Inflammatory macrophage treated with lipopolysaccharide for 4 hours (primary cell): ENCODE measurements at regions not wholly inside any gene's neighbourhood (a gene's known extent, or its start where the extent isn't known, plus 50 kb on each side); places are given as distances from the start of the nearest gene placed in this dataset.
A peak's percentile ranks its signal among the peaks of the same experiment; 100 is the strongest.

Experiments used
- DNase-seq: peaks from one replicate; pipeline ENCODE4 v3.0.0-alpha.2; 2020

DNA sequence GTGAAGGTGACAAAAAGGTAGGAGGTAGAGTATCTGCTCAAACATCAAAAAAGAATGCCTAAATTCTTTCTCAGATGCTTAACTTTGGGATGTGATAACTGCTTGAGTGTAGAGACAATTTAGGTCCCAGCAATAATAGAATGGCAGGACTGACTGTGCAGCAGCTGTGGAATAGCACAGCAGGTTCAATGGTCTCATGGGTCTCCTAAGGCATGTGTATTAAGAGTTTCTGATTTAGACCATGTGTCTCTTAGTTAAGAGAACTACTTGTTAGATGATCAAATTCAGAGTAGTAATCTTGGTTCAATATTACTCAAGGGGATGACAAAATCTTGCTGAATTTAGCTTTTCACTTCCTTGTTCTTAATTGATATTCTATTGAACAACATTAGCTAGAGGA lies 72.0 kb downstream of the ALX1 start:
- no peak for DNase-seq

DNA sequence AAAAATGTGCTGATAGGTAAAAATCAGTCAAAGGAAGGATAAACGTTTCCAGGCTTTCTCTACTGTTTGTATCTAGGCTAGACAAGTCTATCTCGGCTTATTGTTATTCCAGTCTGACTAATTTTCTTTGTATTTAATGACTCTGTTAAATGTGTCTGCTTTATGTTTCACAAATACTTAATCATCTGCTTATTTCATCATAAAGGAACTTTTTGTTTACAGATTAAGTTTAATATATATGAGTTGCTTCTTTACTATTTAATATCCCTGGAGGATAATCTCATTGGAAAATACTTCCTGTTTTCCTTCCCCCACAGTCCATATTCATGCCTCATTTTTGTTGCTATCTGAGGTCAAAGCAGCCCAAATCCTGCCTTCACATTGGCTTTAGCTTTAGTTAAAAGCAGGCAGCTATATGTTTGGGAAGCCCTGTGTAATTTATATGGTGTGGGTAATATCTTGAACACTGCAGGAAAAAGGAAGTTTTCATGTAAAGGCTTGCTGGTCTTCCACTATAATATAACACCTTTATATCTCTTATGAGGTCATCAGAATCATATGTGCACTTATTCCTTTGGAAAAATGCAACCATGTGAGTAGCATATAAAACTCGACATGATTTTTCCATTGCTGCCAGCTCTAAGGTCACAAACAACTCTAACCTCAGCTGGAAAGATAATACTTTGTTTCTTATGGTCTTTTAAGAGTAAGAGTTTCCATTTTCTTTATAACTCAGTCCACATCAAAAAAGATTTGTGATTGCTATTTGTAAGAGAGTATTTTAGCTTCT lies 76.8 kb downstream of the ALX1 start:
- DNase-seq, result no peak

DNA sequence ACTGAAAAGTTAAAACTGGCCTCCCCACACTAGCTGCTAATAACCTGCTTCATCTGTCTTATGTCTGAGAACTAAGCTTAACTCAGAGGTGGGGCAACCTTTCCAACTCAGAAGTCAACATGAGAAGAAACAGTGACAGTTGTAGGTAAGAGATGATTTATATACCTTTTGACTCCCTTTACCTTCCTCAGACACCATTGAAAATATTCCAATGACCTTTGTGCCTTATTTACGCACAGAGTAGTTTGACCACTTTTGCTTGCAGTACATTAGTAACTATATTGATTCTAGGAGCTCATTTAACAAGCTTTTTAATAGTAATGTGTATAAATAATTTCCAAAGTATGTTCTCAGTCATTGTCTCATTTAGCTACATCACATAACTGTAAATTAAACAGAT lies 77.6 kb downstream of the ALX1 start:
- DNase-seq, result no peak

DNA sequence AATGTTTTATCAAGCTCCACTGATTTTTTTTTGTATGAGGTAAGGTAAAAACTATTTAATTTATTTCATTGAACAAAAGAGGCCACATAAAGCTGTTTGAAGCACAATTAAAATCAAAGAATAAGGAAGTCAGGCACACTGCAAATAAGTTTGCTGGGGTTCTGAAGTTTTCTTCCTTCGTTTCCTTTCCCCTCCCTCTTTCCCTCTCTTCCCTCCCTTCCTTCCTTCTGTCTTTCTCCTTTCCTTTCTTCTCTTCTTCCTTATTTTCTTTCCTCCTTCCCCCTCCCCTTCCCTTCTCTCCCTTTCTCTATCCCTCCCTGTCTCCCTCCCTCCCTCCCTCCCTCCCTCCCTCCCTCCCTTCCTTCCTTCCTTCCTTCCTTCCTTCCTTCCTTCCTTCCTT lies 78.7 kb downstream of the ALX1 start:
- no peak for DNase-seq

DNA sequence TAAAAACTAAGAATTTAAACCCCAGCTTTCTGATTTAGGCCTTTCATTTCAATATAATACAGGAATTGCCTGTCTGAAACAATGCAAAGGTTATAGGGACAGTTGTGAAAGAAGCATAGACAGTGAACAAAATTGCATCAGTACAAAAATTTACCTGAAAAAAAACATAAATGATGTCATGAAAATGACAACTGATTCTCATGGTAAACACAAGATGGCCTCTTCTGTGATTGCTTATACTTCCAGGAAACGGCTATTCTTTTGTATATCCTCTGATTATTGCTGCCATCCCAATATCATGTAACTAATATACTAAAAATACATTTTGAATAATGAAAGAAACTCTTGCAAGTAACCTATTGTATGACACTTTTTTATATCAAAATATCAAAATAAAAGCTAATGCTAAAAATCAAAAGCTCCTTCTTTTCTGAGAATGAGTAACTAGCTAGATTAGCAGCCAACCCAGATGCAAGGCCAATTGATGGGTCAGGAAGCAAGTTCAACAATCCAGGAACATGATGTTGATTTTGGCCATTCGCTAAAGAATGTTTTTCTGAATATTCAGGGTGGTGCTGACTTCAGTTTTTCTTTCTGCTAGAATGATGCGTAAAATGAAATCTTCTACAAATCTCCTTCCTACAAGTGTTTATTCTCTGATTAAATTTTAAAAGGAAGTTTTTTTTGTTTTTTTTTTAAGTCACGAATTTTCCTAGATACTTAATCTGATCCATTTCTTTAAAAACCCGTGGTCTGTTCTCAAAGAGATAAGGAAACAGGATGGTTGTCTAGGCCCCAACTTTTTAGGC lies 83.6 kb downstream of the ALX1 start:
- DNase-seq, result no peak

DNA sequence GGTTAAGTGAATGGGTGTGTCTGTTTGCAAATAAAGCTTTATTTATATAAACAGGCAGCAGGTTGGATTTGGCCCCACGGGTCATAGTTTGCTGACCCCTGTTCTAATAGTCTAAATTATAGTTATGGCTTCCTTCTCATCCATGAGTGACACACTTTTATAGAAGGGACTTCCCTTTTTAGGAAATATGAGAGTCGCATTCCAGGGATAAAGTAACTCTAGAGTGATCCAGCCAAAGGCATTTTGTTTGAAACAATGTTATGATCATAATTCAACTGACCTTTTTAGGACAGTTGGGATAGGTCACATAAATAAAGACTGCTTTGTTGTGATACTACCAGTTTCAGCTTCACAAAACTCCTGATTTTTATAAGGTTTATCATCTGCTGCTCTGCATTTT lies 87.9 kb downstream of the ALX1 start:
- DNase-seq, result no peak

DNA sequence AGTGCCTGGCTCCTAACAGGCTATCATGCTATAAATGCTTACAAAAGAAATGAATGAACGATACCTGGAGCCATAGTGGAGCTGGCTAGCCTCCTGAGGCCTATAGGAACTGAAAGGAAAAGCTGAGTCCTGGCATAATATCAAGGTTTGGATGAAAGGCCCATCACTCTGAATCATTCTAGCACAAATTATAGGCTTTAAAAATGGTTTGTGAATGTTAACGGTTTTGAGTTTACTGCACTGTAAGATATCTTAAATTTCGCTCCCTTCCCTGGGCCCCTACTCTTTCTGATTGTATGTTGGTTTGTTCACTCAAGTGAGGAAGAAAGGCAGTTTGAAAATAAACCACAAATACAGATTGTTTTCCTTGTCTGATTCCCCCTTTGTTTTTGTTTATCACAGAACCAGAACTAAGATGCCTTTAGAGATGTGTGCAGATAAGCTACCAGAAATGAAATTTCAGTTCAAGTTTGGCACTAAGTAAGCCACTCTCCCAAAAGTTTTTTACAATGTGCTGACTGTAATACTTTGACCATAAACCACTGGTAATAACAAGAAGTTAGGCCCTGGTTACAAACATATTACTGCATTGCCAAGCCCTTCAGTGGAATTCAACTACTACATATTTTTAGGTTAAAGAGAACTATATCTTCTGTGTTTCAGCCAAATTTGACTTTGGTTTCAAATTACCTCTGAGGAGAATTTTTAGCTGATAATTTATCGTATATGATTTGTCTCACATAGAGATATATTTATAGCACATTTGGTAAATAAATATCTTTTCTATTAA lies 89.5 kb downstream of the ALX1 start:
- DNase-seq, result no peak

DNA sequence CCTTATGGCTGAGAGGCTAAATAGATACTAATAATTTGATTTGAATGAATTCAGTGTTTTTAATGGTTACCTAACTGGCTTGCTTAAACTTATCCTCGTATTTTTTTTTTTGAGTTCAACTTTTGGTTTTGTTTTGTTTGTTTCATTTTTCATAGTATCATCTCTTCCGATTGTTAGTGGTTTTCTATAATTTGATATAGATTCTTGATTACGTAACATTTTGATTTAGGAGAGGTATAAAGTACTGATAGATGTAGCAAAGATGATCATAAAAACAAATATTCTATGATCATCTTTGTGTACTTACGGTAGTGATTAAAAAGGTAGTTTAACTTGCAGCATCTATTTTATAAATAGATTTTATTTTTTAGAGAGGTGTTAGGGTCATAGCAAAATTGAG lies 93.0 kb downstream of the ALX1 start:
- no peak for DNase-seq

DNA sequence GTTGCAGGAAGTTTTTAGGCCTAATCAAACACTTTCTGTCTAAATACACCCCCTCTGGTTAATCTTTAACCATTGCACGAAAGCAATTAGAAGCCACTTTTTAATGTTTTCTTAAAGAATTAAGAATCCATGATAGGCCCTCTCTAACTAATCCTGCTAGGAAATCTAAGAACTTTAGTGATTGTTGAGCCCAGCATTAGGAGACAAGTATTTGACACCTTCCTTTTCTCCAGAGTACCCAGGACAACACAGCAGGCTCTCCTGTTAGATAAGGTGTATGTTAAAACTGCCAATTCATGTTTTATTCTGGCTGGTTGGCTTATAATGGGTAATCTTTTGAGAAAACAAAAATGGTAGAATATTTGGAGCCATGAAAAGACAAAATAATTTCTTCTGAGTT lies 95.0 kb downstream of the ALX1 start:
- no peak for DNase-seq

DNA sequence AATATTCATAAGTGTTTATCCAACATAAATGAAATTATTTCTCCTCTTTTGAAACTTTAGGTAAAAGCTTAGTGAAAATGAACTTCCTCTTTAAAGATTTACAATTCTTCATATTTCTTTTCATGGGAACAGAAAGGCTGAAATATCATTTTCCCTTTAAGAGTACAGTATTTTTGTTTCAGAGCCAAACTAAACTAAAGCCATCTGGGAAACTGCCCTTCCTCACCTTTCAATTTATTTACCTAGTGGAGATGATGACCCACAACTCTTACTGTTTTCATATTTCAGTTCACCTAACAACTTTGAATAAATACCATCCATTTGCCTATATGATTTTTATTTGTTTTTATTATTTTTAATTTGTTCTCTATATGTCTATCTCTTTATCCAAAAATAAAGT lies 105.4 kb downstream of the ALX1 start:
- DNase-seq, result no peak

DNA sequence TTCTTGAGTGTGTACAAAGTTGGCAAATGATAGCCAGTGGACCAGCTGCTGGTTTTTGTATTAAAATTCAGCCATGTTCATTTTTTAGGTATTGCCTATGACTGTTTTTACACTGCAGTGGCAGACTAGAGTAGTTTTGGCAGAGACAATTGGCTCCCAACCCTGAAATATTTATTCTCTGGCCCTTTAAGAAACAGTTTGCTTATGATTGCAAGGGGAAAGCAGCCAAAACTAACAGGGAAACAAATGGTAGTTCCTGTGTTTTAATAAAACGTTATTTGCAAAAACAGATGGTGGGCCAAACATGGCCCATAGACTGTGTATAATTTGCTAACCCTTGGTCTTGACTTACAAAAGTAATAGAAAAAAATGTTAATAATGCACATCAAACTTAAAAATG lies 110.2 kb downstream of the ALX1 start:
- no peak for DNase-seq

DNA sequence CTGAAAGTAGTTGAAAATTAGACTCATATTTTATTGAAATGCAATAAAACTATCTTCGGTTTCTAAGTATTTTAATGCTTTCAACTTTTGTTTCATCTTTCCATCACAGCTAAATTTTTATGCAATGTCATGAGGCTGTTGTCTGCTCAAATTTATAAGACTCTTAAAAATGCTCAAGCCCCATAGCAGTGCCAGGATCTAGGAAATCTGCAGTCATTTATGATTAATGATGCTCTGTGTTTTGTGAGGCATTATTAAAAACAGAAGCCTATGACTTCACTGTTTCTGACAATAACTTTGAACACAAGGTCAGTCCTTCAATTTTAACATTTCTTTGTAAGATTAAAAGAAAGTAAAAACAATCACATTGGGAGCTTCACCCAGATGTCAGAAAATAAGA lies 112.5 kb downstream of the ALX1 start:
- DNase-seq, result no peak

DNA sequence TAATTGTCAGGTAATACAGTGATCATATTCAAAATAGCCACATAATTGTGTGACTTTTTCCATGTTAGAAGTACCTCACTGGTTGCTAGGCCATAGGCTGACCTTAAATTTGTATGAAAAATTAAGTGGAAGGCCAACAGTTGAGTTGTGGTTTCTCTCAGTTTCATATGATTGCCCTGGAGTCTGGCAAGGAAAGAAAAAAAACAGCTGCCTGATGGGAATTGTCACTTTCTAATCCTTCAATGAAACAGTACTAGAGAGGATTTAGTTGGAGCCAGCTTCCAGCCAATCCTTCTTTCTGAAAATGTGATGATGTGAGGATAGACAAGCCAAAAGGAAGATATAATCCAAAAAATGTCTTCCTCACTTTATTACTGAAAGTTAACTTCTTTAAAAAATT lies 113.6 kb downstream of the ALX1 start:
- DNase-seq, result no peak

DNA sequence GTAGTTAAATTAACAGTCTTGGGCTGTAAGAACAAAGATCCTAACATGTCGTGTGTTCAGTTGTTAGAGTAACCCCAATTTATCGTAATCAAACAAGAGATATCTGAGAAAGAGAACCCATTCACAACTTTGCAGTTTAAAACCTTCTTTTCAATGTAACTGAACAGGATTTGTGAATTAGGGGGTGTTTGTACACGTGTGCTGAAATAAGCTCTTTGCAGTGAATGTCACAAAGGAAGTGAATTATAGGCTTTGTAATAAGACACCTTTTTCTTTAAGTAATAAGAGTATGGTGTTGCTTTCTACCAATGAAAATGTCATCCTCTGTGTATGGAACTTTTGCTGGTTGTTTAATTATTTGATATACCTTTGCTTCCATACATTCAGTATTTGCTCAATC lies 114.0 kb downstream of the ALX1 start:
- no peak for DNase-seq

DNA sequence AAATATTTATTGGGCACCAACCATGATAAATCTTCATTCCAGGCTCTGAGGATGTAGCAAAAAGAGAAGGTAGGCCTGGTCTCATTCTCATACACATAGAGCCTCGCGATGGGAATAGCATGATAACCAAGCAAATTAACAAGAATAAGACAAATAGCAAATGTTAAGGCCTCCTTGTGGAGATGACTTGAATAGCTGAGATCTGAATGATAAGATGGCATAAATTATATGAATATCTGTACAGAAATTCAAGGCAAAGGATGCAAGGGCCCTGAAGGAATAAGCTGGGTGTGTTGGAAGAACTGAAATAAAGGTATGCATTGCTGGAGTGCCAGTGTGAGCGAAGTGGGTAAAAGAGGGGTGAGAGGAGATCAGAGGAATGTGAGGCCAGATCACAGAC lies 114.8 kb downstream of the ALX1 start:
- DNase-seq, result no peak

DNA sequence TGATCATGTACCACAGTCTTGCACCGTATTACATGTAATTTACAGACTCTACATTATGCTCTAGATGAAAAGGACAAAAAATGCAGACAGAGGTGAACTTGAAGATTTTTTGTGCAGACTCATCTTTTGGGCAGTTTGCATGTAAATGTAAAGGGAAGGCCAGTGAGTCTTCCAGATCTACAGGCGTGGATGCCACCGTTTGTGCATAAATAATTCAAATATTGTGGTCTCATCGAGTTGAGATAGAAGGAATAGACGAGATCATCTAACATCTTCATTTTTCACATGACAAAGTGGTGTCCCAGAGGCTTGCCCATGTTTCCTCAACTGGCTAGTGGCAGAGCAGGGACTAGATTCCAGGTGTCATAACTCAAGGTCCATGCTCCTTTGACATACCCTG lies 125.2 kb downstream of the ALX1 start:
- no peak for DNase-seq

DNA sequence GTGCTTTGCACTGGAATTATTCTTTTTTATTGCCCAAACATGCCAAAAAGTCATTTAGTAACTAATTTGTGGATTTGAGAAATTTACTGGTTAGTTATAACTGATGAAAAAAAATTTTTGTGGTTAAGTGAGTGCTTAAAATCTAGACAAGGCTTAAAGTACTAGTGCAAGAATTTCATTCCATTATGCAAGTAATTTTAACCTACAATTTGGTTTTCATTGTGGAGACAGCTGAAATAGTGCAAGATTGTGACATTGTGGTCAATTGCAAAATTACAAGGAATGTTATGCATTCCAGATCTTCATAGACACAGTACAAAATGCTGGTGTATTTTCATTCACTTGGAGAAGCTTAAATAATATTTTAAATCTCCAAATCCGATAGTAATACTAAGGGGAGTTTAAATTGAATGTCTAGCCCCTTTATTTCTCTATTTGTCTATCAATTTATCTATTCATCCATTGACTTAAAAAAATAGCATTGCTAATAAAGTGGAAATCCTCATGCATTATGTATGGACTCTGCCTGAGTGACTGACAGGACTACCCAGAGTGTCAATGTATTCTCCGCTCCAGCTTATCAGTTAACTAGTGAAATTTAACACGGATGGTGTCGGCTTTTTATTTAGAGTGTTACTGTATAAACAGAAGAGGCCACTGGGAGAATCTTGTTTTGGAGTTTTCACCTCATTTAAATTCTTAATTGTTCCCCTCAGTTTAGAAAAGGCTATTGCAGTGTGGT lies 125.9 kb downstream of the ALX1 start:
- no peak for DNase-seq

DNA sequence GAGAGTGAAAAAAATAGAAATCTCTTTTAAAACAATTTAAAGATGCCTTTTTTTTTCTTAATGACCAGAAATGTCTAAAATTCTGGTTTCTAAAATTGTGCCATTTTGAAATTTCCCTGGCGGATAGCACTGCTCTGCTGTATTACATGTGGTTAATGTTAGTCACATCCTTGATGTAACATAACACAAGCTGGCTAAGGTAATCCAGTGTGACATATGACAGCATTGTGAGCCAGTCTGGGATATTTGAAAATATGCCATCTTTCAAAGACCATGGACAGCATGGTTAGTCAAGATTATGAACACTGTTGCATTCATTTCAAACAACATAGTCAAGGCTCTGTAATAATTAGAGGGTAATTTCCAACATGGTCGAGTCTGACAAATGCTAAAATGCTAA lies 133.2 kb downstream of the ALX1 start:
- DNase-seq, result no peak

DNA sequence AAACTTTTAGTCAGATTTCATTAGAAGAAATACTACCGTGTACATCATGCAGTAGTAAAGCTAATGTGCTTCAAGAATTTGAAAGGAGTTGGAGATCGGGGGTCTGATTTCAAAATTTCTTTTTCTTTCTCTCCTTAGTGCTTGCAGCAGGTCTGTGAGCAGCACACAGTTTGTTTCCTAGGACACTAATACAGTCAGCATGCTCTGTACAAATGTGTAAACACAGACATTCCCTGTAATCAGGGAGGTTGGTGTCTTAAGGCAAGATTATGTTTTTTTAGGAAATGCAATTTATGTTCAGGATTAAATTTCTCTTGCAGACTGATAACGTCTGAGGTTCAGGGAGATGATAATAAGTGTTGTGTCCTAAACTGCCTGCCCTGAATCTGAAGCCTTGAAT lies 142.7 kb downstream of the ALX1 start:
- no peak for DNase-seq

DNA sequence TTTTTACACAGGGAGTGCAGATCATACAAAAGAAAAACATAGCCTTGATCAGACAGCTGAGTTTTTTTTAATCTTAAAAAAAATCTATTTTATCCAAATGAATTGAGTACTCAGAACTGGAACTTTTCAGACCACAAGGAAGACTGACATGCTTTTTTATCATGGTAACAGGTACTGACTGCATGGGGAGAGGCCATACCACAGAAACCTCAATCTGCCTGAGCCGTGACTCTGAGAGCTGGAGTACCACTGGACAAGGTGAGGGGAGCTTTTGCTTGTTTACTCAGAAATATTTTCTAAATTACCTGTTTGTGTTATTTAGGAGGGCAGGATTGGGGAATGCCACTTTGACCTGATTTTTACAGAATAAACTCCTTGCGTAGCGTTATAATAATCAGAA lies 143.9 kb downstream of the ALX1 start:
- no peak for DNase-seq

DNA sequence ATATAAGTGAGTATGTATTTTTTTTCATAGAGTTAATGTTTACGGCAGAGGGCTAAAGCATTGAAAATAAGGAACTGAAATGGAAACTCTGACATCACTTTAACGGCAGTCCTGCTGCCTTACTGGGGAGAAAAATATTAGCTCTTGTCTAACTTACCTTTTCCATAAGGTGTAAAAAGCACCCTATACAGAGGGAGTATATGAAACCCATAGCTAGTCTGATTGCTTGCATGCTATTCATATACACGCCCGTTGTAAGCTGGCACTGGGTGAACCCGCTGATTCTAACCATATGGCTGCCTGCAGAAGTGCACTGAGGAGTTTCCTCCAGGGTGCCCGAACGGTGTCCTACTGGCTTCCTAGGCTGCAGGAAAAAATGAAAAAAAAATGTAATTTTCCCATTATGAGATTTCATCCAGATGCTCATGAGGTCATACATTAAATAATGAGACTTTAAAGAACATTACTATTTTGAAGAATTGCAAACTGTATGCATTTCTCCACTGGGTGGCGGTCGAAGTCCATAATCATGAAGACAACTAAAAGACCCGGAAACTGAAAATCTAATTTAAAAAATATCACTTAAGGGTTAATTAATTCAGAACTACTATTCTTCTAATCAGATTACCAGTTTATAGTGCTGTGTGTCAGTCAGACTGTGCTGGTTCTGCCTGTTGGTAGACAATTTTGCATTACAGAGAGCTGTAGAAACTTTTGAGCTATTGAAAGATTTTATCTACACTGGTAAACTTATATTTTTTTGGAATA lies 144.7 kb downstream of the ALX1 start:
- peak; percentile 41 for DNase-seq

DNA sequence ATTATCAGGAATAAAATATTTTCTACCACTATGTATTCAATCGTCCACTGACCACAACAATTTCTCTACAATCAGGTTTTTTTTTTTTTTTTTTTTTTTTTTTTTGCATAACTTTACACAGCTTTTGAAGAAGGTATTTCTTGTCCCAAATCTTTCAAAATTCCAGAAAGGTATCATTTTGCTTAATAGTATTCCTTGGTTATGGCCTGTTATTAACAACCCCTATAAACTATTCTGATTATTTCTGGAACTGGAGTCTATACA lies 145.3 kb downstream of the ALX1 start:
- no peak for DNase-seq

DNA sequence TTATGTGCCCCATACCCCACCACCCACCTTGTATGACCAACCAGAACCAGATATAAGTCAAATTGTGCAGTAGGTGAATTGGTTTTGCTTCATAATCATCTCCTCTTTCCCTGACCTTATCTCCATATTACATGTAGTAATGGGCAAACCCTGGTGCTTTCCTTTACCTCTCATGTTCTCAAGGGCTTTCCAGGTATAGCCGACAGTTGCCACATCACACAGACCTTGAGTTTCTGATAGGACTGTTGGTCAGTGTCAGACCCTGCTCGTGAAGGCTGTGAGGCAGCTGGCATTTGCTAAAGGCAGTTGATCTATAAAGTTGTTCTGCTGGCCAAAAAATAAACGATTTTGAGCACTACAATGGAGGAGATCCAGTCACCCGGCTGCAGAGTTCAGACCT lies 145.9 kb downstream of the ALX1 start:
- no peak for DNase-seq
